A549 (cell line): ENCODE measurements at regions not wholly inside any gene's neighbourhood (a gene's known extent, or its start where the extent isn't known, plus 50 kb on each side); places are given as distances from the start of the nearest gene placed in this dataset.

ENCODE experiments used
- ATAC-seq, 2 experiments: fragments of 200-7000 bp in 1 of 2; fragments of >200 bp in 1 of 2; cut with Nextera tagmentation in 1 of 2; cut with Tn5 transposase in 1 of 2; 3 replicates each; pipeline versions ENCODE4 v1.8.0 to v1.9.1; 2018 to 2020; ENCODE audit warnings: mild to moderate bottlenecking in 1 of 2, moderate library complexity in 1 of 2
- CTCF ChIA-PET: fragments of 300-600 bp; sonication (Branson Sonifier 250); formaldehyde crosslinking; extraction: SDS; loops from one replicate; lab custom pipeline; 2021; ENCODE audit warnings: antibody characterized with exemption, inconsistent platforms; lab: Yijun Ruan, JAX
- POLR2A ChIA-PET: fragments of 350-600 bp; formaldehyde crosslinking; extraction: SDS; loops from one replicate; lab custom pipeline; 2021; ENCODE audit warnings: antibody characterized with exemption, inconsistent platforms; lab: Yijun Ruan, JAX
- DNase-seq, 2 experiments: peaks; one replicate each; pipeline versions ENCODE4 v3.0.0 to v3.0.0-alpha.2; 2011 to 2016; ENCODE audit warnings: low read depth in 1 of 2, low spot score in 1 of 2
- FAIRE-seq: peaks from 2 replicates; lab custom pipeline; 2011; peaks lifted over from hg19 to GRCh38; lab: Jason Lieb, UNC
- H3K27ac ChIP-seq, 2 experiments: fragments of >200 bp; sonication (Bioruptor Twin); formaldehyde crosslinking; 3 replicates each; pipeline ENCODE4 v1.5.1; 2016 to 2017
- H3K4me1 ChIP-seq: fragments of >200 bp; sonication (Bioruptor Twin); formaldehyde crosslinking; 3 replicates; pipeline ENCODE4 v1.6.1; 2016
- H3K4me2 ChIP-seq: fragments of >200 bp; sonication (Bioruptor Twin); formaldehyde crosslinking; 3 replicates; pipeline ENCODE4 v1.6.1; 2016
- H3K4me3 ChIP-seq: fragments of >200 bp; sonication (Bioruptor Twin); formaldehyde crosslinking; 3 replicates; pipeline ENCODE4 v1.5.1; 2016
- H3K9me3 ChIP-seq: fragments of >200 bp; sonication (Bioruptor Twin); formaldehyde crosslinking; 3 replicates; pipeline ENCODE4 v1.6.1; 2016
- CHD2 ChIP-seq: fragments of 150-350 bp; IDR thresholded peaks from 2 replicates; pipeline ENCODE4 v1.6.1; 2014; ENCODE audit warnings: low read length; ENCODE audit not compliant: partially characterized antibody
- CHD4 ChIP-seq: fragments of 200-600 bp; sonication (generic); IDR thresholded peaks from 2 replicates; pipeline ENCODE4 v1.6.1; 2016; ENCODE audit warnings: antibody characterized with exemption, mild to moderate bottlenecking, borderline replicate concordance
- EHMT2 ChIP-seq: fragments of 200-600 bp; sonication (generic); IDR thresholded peaks from 2 replicates; pipeline ENCODE4 v1.6.1; 2016; ENCODE audit warnings: antibody characterized with exemption, low read depth, mild to moderate bottlenecking, moderate library complexity
- EP300 ChIP-seq, 2 experiments: fragments of >200 bp; sonication (Bioruptor Twin); formaldehyde crosslinking; IDR thresholded peaks; 2 replicates in 1 of 2; 3 replicates in 1 of 2; pipeline ENCODE4 v1.6.1; 2016 to 2017
- FOXS1 ChIP-seq: fragments of 250-450 bp; sonication (Bioruptor Pico); IDR thresholded peaks from 2 replicates; pipeline ENCODE4 v1.5.0; 2020; ENCODE audit warnings: mild to moderate bottlenecking, moderate library complexity
- GATA3 ChIP-seq: IDR thresholded peaks from 2 replicates; pipeline ENCODE4 v1.6.1; 2012; ENCODE audit warnings: borderline replicate concordance
- HOXB13 ChIP-seq: fragments of 250-450 bp; sonication (Bioruptor Pico); IDR thresholded peaks from 2 replicates; pipeline ENCODE4 v1.5.0; 2020; ENCODE audit warnings: low read depth, mild to moderate bottlenecking, moderate library complexity
- JUNB ChIP-seq: fragments of >200 bp; sonication (Bioruptor Twin); formaldehyde crosslinking; IDR thresholded peaks from 2 replicates; pipeline ENCODE4 v1.6.1; 2016
- MYC ChIP-seq: IDR thresholded peaks from 2 replicates; pipeline ENCODE4 v1.6.1; 2012; ENCODE audit warnings: mild to moderate bottlenecking, inconsistent platforms, low read length, improper control_type of control experiment, borderline replicate concordance
- NFE2L2 ChIP-seq: fragments of 150-350 bp; conservative IDR thresholded peaks from 2 replicates; pipeline ENCODE4 v1.6.1; 2014; ENCODE audit warnings: low read length
- NPAS2 ChIP-seq: fragments of 250-450 bp; sonication (Bioruptor Pico); IDR thresholded peaks from 2 replicates; pipeline ENCODE4 v1.8.0; 2022; ENCODE audit warnings: mild to moderate bottlenecking, moderate library complexity, borderline replicate concordance
- NR3C1 ChIP-seq: fragments of >200 bp; sonication (Bioruptor Twin); formaldehyde crosslinking; IDR thresholded peaks from 3 replicates; pipeline ENCODE4 v1.6.1; 2017
- RNF2 ChIP-seq: fragments of 200-600 bp; sonication (generic); IDR thresholded peaks from 2 replicates; pipeline ENCODE4 v1.6.1; 2016; ENCODE audit warnings: low read depth, mild to moderate bottlenecking, antibody characterized with exemption, moderate library complexity, borderline replicate concordance
- SREBF2 ChIP-seq: fragments of 450-650 bp; IDR thresholded peaks from 2 replicates; pipeline ENCODE4 v1.6.1; 2014; ENCODE audit warnings: mild to moderate bottlenecking, moderate library complexity
- WGBS: methylation state at CpG from one replicate; pipeline ENCODE4 v1.1.6; 2017; ENCODE audit errors: missing lambda C conversion rate; 5-methylcytosine and 5-hydroxymethylcytosine counted together
- TF ChIP-seq, protein P1 (sequence below): fragments of 200-600 bp; sonication (generic); IDR thresholded peaks from 2 replicates; pipeline ENCODE4 v1.6.1; 2016; ENCODE audit warnings: antibody characterized with exemption, mild to moderate bottlenecking, moderate library complexity
- TF ChIP-seq, protein P2 (sequence below): IDR thresholded peaks from 2 replicates; pipeline ENCODE4 v1.6.1; 2012; ENCODE audit warnings: low read depth, borderline replicate concordance
- TF ChIP-seq, protein P3 (sequence below): fragments of >200 bp; sonication (Bioruptor Twin); formaldehyde crosslinking; IDR thresholded peaks from 3 replicates; pipeline ENCODE4 v1.5.1; 2016
- TF ChIP-seq, protein P4 (sequence below): fragments of 250-450 bp; sonication (Bioruptor Pico); IDR thresholded peaks from 2 replicates; pipeline ENCODE4 v1.5.0; 2021; ENCODE audit warnings: mild to moderate bottlenecking, moderate library complexity, borderline replicate concordance

DNA sequence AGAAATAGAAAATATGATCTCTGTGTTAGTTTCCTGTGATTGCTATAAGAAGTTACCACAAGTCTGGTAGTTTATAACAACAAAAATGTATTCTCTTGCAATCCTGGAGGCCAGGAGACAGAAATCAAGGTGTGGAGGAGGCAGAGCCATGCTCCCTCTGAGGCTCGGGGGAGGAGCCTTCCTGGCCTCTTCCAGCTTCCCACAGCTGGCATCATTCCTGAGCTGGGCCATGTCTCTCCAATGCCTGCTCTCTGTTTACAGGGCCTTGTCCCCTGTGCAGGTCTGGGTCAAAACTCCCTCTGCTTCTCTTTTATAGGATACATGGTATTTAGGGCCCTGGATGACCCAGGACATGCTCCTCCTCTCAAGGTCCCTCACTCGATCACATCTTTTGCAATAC, 81.3 kb upstream of the RET start (continued):
- no peak for TF ChIP-seq EHMT2
- TF ChIP-seq, protein P1, sequence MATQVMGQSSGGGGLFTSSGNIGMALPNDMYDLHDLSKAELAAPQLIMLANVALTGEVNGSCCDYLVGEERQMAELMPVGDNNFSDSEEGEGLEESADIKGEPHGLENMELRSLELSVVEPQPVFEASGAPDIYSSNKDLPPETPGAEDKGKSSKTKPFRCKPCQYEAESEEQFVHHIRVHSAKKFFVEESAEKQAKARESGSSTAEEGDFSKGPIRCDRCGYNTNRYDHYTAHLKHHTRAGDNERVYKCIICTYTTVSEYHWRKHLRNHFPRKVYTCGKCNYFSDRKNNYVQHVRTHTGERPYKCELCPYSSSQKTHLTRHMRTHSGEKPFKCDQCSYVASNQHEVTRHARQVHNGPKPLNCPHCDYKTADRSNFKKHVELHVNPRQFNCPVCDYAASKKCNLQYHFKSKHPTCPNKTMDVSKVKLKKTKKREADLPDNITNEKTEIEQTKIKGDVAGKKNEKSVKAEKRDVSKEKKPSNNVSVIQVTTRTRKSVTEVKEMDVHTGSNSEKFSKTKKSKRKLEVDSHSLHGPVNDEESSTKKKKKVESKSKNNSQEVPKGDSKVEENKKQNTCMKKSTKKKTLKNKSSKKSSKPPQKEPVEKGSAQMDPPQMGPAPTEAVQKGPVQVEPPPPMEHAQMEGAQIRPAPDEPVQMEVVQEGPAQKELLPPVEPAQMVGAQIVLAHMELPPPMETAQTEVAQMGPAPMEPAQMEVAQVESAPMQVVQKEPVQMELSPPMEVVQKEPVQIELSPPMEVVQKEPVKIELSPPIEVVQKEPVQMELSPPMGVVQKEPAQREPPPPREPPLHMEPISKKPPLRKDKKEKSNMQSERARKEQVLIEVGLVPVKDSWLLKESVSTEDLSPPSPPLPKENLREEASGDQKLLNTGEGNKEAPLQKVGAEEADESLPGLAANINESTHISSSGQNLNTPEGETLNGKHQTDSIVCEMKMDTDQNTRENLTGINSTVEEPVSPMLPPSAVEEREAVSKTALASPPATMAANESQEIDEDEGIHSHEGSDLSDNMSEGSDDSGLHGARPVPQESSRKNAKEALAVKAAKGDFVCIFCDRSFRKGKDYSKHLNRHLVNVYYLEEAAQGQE, result no peak
- TF ChIP-seq, protein P2, sequence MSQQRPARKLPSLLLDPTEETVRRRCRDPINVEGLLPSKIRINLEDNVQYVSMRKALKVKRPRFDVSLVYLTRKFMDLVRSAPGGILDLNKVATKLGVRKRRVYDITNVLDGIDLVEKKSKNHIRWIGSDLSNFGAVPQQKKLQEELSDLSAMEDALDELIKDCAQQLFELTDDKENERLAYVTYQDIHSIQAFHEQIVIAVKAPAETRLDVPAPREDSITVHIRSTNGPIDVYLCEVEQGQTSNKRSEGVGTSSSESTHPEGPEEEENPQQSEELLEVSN, result no peak

DNA sequence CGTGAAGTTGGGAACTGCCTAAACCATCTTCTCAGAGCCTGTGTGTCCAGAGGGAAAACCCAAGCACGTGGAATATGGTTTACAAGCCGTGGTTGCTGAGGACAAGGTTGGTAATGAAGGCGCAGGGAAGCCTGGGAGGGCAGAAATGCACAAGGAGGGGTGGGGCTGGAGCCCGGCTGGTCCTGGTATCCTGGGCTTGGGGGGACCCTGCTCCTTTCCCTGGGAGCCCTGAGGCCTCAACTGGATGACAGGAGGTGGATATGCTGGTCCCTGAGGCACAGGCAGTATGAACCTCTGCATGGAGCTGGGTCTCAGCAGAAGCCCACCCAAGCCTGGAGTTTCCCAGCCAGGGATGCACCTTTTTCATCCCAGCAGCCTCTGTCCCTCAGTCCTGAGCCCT, 80.3 kb upstream of the RET start:
- no peak overlapping the region for H3K4me2 ChIP-seq
- POLR2A ChIA-PET, result no interaction called here
- CTCF ChIA-PET, result no interaction called here
- WGBS, result 12% methylated on average over 2 of the region's 5 CpGs
- ATAC-seq (no peak; a peak in 1 of 6 replicates), FAIRE-seq (no peak), DNase-seq (no peak)
- H3K4me3 ChIP-seq, result no peak overlapping the region
- no peaks in the 10 kb centered on the region for H3K9me3 ChIP-seq
- TF ChIP-seq RNF2 (no peak), FOXS1 (CRISPR knock-in tag) (no peak), MYC (no peak), NFE2L2 (no peak), SREBF2 (no peak), NPAS2 (no peak), NR3C1 (no peak), GATA3 (no peak), HOXB13 (CRISPR knock-in tag) (no peak)
- TF ChIP-seq, protein P3, sequence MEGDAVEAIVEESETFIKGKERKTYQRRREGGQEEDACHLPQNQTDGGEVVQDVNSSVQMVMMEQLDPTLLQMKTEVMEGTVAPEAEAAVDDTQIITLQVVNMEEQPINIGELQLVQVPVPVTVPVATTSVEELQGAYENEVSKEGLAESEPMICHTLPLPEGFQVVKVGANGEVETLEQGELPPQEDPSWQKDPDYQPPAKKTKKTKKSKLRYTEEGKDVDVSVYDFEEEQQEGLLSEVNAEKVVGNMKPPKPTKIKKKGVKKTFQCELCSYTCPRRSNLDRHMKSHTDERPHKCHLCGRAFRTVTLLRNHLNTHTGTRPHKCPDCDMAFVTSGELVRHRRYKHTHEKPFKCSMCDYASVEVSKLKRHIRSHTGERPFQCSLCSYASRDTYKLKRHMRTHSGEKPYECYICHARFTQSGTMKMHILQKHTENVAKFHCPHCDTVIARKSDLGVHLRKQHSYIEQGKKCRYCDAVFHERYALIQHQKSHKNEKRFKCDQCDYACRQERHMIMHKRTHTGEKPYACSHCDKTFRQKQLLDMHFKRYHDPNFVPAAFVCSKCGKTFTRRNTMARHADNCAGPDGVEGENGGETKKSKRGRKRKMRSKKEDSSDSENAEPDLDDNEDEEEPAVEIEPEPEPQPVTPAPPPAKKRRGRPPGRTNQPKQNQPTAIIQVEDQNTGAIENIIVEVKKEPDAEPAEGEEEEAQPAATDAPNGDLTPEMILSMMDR, result no peak
- TF ChIP-seq, protein P4, sequence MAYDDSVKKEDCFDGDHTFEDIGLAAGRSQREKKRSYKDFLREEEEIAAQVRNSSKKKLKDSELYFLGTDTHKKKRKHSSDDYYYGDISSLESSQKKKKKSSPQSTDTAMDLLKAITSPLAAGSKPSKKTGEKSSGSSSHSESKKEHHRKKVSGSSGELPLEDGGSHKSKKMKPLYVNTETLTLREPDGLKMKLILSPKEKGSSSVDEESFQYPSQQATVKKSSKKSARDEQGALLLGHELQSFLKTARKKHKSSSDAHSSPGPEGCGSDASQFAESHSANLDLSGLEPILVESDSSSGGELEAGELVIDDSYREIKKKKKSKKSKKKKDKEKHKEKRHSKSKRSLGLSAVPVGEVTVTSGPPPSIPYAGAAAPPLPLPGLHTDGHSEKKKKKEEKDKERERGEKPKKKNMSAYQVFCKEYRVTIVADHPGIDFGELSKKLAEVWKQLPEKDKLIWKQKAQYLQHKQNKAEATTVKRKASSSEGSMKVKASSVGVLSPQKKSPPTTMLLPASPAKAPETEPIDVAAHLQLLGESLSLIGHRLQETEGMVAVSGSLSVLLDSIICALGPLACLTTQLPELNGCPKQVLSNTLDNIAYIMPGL (CRISPR knock-in tag), result no peak
- no peak overlapping the region for H3K27ac ChIP-seq
- no peaks in the 10 kb centered on the region for H3K4me1 ChIP-seq

DNA sequence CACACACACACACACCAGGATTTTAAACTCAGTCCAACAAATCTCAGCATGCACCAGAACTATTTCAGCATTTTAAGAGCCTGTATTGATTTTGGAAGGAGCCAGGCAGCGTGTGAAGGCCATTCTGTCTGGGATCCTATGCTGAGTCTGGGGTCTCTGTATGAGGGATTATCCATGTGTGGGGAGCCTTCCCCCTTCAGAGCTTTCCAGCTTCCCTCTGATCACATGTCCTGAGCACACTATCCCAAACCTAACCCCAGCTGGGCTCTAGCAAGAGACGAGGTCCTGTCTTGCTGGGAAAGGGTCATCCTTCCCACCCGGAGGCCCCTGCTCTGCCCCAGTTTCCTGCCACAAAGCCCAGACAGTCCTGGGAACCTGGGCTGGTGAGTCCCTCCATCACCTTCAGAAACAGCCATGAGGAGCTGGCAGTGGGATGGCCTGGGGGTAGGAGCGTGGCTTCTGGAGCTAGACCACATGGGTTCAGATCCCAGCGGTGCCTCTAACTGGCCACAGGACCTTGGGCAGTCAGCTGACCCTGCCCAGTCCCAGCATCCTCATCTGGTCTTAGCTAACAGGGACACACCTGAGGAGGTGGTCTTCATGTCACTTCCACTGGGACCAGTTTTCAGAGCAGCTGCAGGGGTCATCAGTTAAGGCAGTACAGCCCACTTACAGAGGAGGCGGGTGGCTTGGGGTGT, 79.6 kb upstream of the RET start:
- TF ChIP-seq JUNB (no peak), FOXS1 (CRISPR knock-in tag) (no peak), EP300 (IDR thresholded peaks at IDR 0.05) (no peak), CHD2 (no peak), HOXB13 (CRISPR knock-in tag) (no peak), CHD4 (no peak)
- ATAC-seq (no peak), FAIRE-seq (no peak), DNase-seq (no peak)
- WGBS, result 52% methylated on average over 5 of the region's 6 CpGs
- H3K27ac ChIP-seq, result no peak overlapping the region
- ChIA-PET CTCF (interaction anchor here (0.6 to 1.3 kb wide), 2 partner anchors 16 to 550 kb away, joined by 3 read pairs; no protein-coding TSS in a partner anchor), POLR2A (no interaction called here)
- H3K4me1 ChIP-seq, result no peaks in the 10 kb centered on the region
- no peaks in the 10 kb centered on the region for H3K9me3 ChIP-seq
- H3K4me2 ChIP-seq, result no peak overlapping the region
- H3K4me3 ChIP-seq, result no peak overlapping the region
